Body of pancreas (tissue), 4 donors: ENCODE measurements at regions not wholly inside any gene's neighbourhood (a gene's known extent, or its start where the extent isn't known, plus 50 kb on each side); places are given as distances from the start of the nearest gene placed in this dataset.
A peak's percentile ranks its signal among the peaks of the same experiment; 100 is the strongest.

Experiments used
- ATAC-seq: fragments of 150-250 bp; one replicate; pipeline ENCODE4 v1.9.1; 2016
- DNase-seq, 4 donors: peaks; one replicate each; pipeline ENCODE4 v3.0.0-alpha.2; 2019
- H3K27ac ChIP-seq, 4 donors: fragments of 200-600 bp; sonication (generic); 1 replicate in 3 of 4; 2 replicates in 1 of 4; pipeline versions ENCODE4 v1.5.1 to v1.6.1; 2016 to 2019; ENCODE audit warnings: mild to moderate bottlenecking in 1 of 4, mixed read lengths in 1 of 4, moderate library complexity in 1 of 4
- H3K27me3 ChIP-seq, 2 donors: fragments of 200-600 bp; sonication (generic); one replicate each; pipeline ENCODE4 v1.6.0; 2016; ENCODE audit warnings: mild to moderate bottlenecking in 1 of 2
- H3K36me3 ChIP-seq, 2 donors: fragments of 200-600 bp; sonication (generic); replicated peaks in 1 of 2; 2 replicates each; pipeline ENCODE4 v1.5.1; 2016; ENCODE audit warnings: low read depth in 2 of 2; ENCODE audit not compliant: insufficient read depth in 1 of 2
- H3K4me1 ChIP-seq: fragments of 200-600 bp; sonication (generic); one replicate; pipeline ENCODE4 v1.6.0; 2016
- H3K4me3 ChIP-seq, 2 donors: fragments of 200-600 bp; sonication (generic); 1 replicate in 1 of 2; 2 replicates in 1 of 2; pipeline ENCODE4 v1.5.1; 2016 to 2019
- H3K9me3 ChIP-seq, 3 donors: fragments of 200-600 bp; sonication (generic); 1 replicate in 2 of 3; 2 replicates in 1 of 3; pipeline ENCODE4 v1.5.1; 2016
- POLR2A ChIP-seq, 3 donors: fragments of 450-650 bp; IDR thresholded peaks; one replicate each; pipeline ENCODE4 v1.6.1; 2016; ENCODE audit warnings: antibody characterized with exemption in 3 of 3, mild to moderate bottlenecking in 2 of 3
- WGBS, 2 donors: methylation state at CpG; one replicate each; pipeline ENCODE4 v1.1.5; 2017; 5-methylcytosine and 5-hydroxymethylcytosine counted together
- intact Hi-C: fragments of 100-400 bp; cut with DNase I; formaldehyde crosslinking; loops from one replicate; pipeline ENCODE4 v1.15.1; 2023
- TF ChIP-seq, protein P1 (sequence below), 7 experiments: fragments of 450-650 bp in 4 of 7; fragments of 200-600 bp in 3 of 7; sonication (generic) in 3 of 7; IDR thresholded peaks; one replicate each; pipeline ENCODE4 v1.5.1; 2016 to 2019; ENCODE audit warnings: antibody characterized with exemption in 7 of 7

DNA sequence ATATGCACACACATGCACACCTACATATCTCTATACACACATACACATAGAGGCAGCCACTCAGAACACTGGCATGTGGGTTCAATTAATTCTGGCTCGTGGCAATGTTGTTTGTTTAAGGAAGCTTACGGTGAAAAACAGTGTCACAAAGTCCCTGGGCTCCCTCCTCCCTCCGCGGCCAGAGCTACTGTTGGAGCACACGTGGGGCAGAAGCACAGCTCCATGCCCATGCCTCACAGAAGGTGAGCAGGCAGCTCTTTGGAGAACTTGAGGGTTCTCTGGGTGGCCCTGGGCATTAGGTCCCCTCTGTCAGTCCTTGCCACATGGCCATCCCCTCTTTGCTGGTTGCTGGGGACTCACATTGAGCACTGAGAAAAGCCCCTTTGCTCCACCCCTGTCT lies 107.5 kb downstream of the GADD45G start:
- Histone ChIP-seq H3K27ac (no peak overlapping the region), H3K27me3 (no peaks in the 10 kb centered on the region), H3K4me1 (no peaks in the 10 kb centered on the region), H3K4me3 (no peak overlapping the region), H3K9me3 (no peaks in the 10 kb centered on the region), H3K36me3 (no peaks in the 10 kb centered on the region)
- DNase-seq (no peak), ATAC-seq (no peak)
- intact Hi-C loops, result no loop called here
- TF ChIP-seq, protein P1, sequence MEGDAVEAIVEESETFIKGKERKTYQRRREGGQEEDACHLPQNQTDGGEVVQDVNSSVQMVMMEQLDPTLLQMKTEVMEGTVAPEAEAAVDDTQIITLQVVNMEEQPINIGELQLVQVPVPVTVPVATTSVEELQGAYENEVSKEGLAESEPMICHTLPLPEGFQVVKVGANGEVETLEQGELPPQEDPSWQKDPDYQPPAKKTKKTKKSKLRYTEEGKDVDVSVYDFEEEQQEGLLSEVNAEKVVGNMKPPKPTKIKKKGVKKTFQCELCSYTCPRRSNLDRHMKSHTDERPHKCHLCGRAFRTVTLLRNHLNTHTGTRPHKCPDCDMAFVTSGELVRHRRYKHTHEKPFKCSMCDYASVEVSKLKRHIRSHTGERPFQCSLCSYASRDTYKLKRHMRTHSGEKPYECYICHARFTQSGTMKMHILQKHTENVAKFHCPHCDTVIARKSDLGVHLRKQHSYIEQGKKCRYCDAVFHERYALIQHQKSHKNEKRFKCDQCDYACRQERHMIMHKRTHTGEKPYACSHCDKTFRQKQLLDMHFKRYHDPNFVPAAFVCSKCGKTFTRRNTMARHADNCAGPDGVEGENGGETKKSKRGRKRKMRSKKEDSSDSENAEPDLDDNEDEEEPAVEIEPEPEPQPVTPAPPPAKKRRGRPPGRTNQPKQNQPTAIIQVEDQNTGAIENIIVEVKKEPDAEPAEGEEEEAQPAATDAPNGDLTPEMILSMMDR (IDR thresholded peaks at IDR 0.05), result no peak
- TF ChIP-seq POLR2A (IDR thresholded peaks at IDR 0.05), result no peak
- WGBS, 2 donors, result 47 to 58% methylated on average over 5 of the region's 5 CpGs

- ATAC-seq, result no peak
- Histone ChIP-seq H3K4me3 (no peak overlapping the region), H3K27ac (no peak overlapping the region), H3K27me3 (no peaks in the 10 kb centered on the region), H3K9me3 (no peaks in the 10 kb centered on the region), H3K36me3 (no peaks in the 10 kb centered on the region), H3K4me1 (no peaks in the 10 kb centered on the region)
- peak in 1 of 4 donors; percentile 24 for DNase-seq
- TF ChIP-seq, protein P1 (IDR thresholded peaks at IDR 0.05), result no peak
- no peak for TF ChIP-seq POLR2A (IDR thresholded peaks at IDR 0.05)
- WGBS, 2 donors, result 54 to 67% methylated on average over 5 of the region's 5 CpGs
- intact Hi-C loops, result no loop called here
These were observed 109.5 kb downstream of the GADD45G start for GRCh38 chr9:89714321-89714720.

DNA sequence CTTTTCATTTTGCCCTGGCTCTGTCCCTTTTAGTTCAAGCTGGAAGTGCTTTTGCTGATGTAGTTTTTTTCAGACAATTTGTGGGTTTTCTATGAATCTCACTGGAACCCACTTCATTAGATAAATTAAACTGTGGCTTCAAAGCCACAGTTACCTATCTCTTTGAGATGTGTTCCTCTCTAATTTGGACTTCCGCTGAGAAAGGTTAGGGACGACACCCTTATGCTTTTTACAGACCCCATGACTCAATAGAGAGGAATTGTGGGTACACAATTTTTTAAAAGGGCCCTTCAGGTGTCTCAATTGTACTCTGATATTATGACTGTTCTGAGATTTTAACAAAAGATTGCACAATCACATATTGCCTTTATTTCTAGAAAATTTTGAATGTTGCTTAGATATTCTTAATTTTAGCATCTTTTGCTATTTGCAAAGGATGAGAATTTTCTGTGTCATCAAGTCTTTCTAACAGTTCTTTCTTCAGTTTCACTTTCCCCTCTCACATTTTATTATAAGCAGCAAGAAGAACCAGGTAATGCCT lies 110.6 kb downstream of the GADD45G start:
- 93 to 100% methylated on average over 2 of the region's 2 CpGs for whole genome bisulfite sequencing, 2 donors
- Histone ChIP-seq H3K36me3 (no peaks in the 10 kb centered on the region), H3K4me1 (no peaks in the 10 kb centered on the region), H3K9me3 (no peaks in the 10 kb centered on the region), H3K4me3 (no peak overlapping the region), H3K27me3 (no peaks in the 10 kb centered on the region), H3K27ac (no peak overlapping the region)
- no peak for TF ChIP-seq POLR2A (IDR thresholded peaks at IDR 0.05)
- TF ChIP-seq, protein P1 (IDR thresholded peaks at IDR 0.05), result no peak
- intact Hi-C loops, result no loop called here
- ATAC-seq (no peak), DNase-seq (no peak)

- no peak for DNase-seq
- H3K36me3 ChIP-seq, result no peaks in the 10 kb centered on the region
- no peak overlapping the region for H3K4me3 ChIP-seq
- H3K27ac ChIP-seq, result no peak overlapping the region
- no peaks in the 10 kb centered on the region for H3K9me3 ChIP-seq
- ATAC-seq, result no peak
- TF ChIP-seq POLR2A (IDR thresholded peaks at IDR 0.05), result no peak
- TF ChIP-seq, protein P1 (IDR thresholded peaks at IDR 0.05), result no peak
- WGBS, 2 donors, result 92 to 98% methylated on average over 3 of the region's 3 CpGs
- H3K4me1 ChIP-seq, result no peaks in the 10 kb centered on the region
- H3K27me3 ChIP-seq, result no peaks in the 10 kb centered on the region
- intact Hi-C loops, result no loop called here
These were observed 111.1 kb downstream of the GADD45G start for GRCh38 chr9:89715881-89716280.

- 48 to 63% methylated on average over 3 of the region's 3 CpGs for WGBS, 2 donors
- no peak for ATAC-seq
- no peak overlapping the region for H3K27ac ChIP-seq
These were observed 111.7 kb downstream of the GADD45G start for GRCh38 chr9:89716559-89716958.

More at GRCh38 chr9:89716559-89716958, 111.7 kb downstream of the GADD45G start:
- Histone ChIP-seq H3K4me1 (no peaks in the 10 kb centered on the region), H3K4me3 (no peak overlapping the region), H3K9me3 (no peaks in the 10 kb centered on the region), H3K27me3 (no peaks in the 10 kb centered on the region), H3K36me3 (no peaks in the 10 kb centered on the region)
- TF ChIP-seq, protein P1 (IDR thresholded peaks at IDR 0.05), result no peak
- TF ChIP-seq POLR2A (IDR thresholded peaks at IDR 0.05), result no peak
- no peak for DNase-seq
- intact Hi-C loops, result no loop called here
